Astrocyte of the cerebellum (primary cell): ENCODE measurements at regions not wholly inside any gene's neighbourhood (a gene's known extent, or its start where the extent isn't known, plus 50 kb on each side); places are given as distances from the start of the nearest gene placed in this dataset.

Experiments
- DNase-seq: peaks from one replicate; pipeline ENCODE4 v3.0.0-alpha.2; 2011; ENCODE audit warnings: low read depth
- H3K4me3 ChIP-seq: 2 replicates; pipeline ENCODE4 v1.5.1; 2011; ENCODE audit warnings: mild to moderate bottlenecking, low read depth, low read length, moderate library complexity
- CTCF ChIP-seq: IDR thresholded peaks from 2 replicates; pipeline ENCODE4 v1.5.1; 2012; ENCODE audit warnings: low read length, low read depth, moderate library complexity, mild to moderate bottlenecking; ENCODE audit errors: missing control alignments
- in situ Hi-C: cut with HindIII; loops from 2 replicates; pipeline ENCODE4 v1.10.0; 2017; ENCODE audit warnings: low sequenced_read_pairs

GRCh38 chr3:30435861-30436331 lies 170.5 kb upstream of the TGFBR2 start:
- TF ChIP-seq CTCF: no peak
- DNase-seq: no peak
- H3K4me3 ChIP-seq: no peak overlapping the region
- in situ Hi-C loops: no loop called here

- TF ChIP-seq CTCF: peak; percentile 15
- no peak overlapping the region for H3K4me3 ChIP-seq
- in situ Hi-C loops: no loop called here
- DNase-seq: no peak
Measured at GRCh38 chr3:30437171-30437601, 169.2 kb upstream of the TGFBR2 start.

- in situ Hi-C loops: no loop called here
- DNase-seq: no peak
Measured at GRCh38 chr3:30438126-30438525, 168.3 kb upstream of the TGFBR2 start.

GRCh38 chr3:30439451-30440053 lies 166.8 kb upstream of the TGFBR2 start:
- DNase-seq: no peak
- no peak overlapping the region for H3K4me3 ChIP-seq
- TF ChIP-seq CTCF: no peak
- in situ Hi-C loops: loop anchor here (5.0 kb wide), 1 partner anchor 58 kb away; no protein-coding TSS in a partner anchor

More at GRCh38 chr3:30438126-30438525, 168.3 kb upstream of the TGFBR2 start:
- H3K4me3 ChIP-seq: no peak overlapping the region
- TF ChIP-seq CTCF: no peak

- peak; percentile 42 for DNase-seq
- in situ Hi-C loops: loop anchor here (5.0 kb wide), 1 partner anchor 57 kb away; no protein-coding TSS in a partner anchor
- no peak for TF ChIP-seq CTCF
- H3K4me3 ChIP-seq: no peak overlapping the region
Measured at GRCh38 chr3:30440147-30440604, 166.2 kb upstream of the TGFBR2 start.

- H3K4me3 ChIP-seq: no peak overlapping the region
- DNase-seq: peak; percentile 87
- TF ChIP-seq CTCF: no peak
- in situ Hi-C loops: loop anchor here (5.0 kb wide), 1 partner anchor 56 kb away; no protein-coding TSS in a partner anchor
Measured at GRCh38 chr3:30440880-30441279, 165.5 kb upstream of the TGFBR2 start.
